ENCODE measurements at regions not wholly inside any gene's neighbourhood (a gene's known extent, or its start where the extent isn't known, plus 50 kb on each side); places are given as distances from the start of the nearest gene placed in this dataset.
"Not testable (repeated sequence)": the region's sequence is repeated elsewhere in the genome, so short reads cannot be mapped to it uniquely, and the experiment has no call there.

- no peak overlapping the region for H3K4me3 ChIP-seq (ENCODE audit: low read length)
- TF ChIP-seq ZNF274 (IDR thresholded peaks at IDR 0.05; ENCODE audit: low read depth, low read length) = no peak
Observed at GRCh38 chr20:29756664-29757063, 1500.8 kb upstream of the DEFB115 start.

GRCh38 chr20:29761621-29762385, 1495.7 kb upstream of the DEFB115 start:
- H3K4me3 ChIP-seq (ENCODE audit: low read length) = not testable (repeated sequence)

- no peak overlapping the region for H3K4me3 ChIP-seq (ENCODE audit: low read length)
- no peak for TF ChIP-seq ZNF274 (IDR thresholded peaks at IDR 0.05; ENCODE audit: low read depth, low read length)
Observed at GRCh38 chr20:29762620-29763019, 1494.8 kb upstream of the DEFB115 start.

GRCh38 chr20:29763821-29764511, 1493.5 kb upstream of the DEFB115 start:
- no peak for TF ChIP-seq ZNF274 (IDR thresholded peaks at IDR 0.05; ENCODE audit: low read depth, low read length)
- H3K4me3 ChIP-seq (ENCODE audit: low read length) = no peak overlapping the region

- not testable (repeated sequence) for H3K4me3 ChIP-seq (ENCODE audit: low read length)
Observed at GRCh38 chr20:29764922-29765610, 1492.4 kb upstream of the DEFB115 start.

GRCh38 chr20:29778033-29778432, 1479.4 kb upstream of the DEFB115 start:
- not testable (repeated sequence) for H3K4me3 ChIP-seq (ENCODE audit: low read length)

GRCh38 chr20:29781217-29781616, 1476.2 kb upstream of the DEFB115 start:
- not testable (repeated sequence) for H3K4me3 ChIP-seq (ENCODE audit: low read length)

GRCh38 chr20:29781891-29782290, 1475.6 kb upstream of the DEFB115 start:
- H3K4me3 ChIP-seq (ENCODE audit: low read length) = not testable (repeated sequence)

GRCh38 chr20:29787456-29787855, 1470.0 kb upstream of the DEFB115 start:
- not testable (repeated sequence) for H3K4me3 ChIP-seq (ENCODE audit: low read length)

GRCh38 chr20:29790510-29790909, 1467.0 kb upstream of the DEFB115 start:
- no peak overlapping the region for H3K4me3 ChIP-seq (ENCODE audit: low read length)
- TF ChIP-seq ZNF274 (IDR thresholded peaks at IDR 0.05; ENCODE audit: low read depth, low read length) = no peak

- not testable (repeated sequence) for H3K4me3 ChIP-seq (ENCODE audit: low read length)
Observed at GRCh38 chr20:29831508-29831907, 1426.0 kb upstream of the DEFB115 start.

- H3K4me3 ChIP-seq (ENCODE audit: low read length) = not testable (repeated sequence)
Observed at GRCh38 chr20:29868014-29868413, 1389.5 kb upstream of the DEFB115 start.

- not testable (repeated sequence) for H3K4me3 ChIP-seq (ENCODE audit: low read length)
Observed at GRCh38 chr20:29868688-29869087, 1388.8 kb upstream of the DEFB115 start.

GRCh38 chr20:29871816-29872215, 1385.6 kb upstream of the DEFB115 start:
- not testable (repeated sequence) for H3K4me3 ChIP-seq (ENCODE audit: low read length)

GRCh38 chr20:29873946-29874345, 1383.5 kb upstream of the DEFB115 start:
- H3K4me3 ChIP-seq (ENCODE audit: low read length) = peak overlapping the region; percentile 12; the same call in 1 of the 2 replicates
- no peak for TF ChIP-seq ZNF274 (IDR thresholded peaks at IDR 0.05; ENCODE audit: low read depth, low read length)

Data from GM08714 (cell line).